HEK293 (cell line): ENCODE measurements at regions not wholly inside any gene's neighbourhood (a gene's known extent, or its start where the extent isn't known, plus 50 kb on each side); places are given as distances from the start of the nearest gene placed in this dataset.
"Not testable (repeated sequence)": the region's sequence is repeated elsewhere in the genome, so short reads cannot be mapped to it uniquely, and the experiment has no call there.

ENCODE experiments used
- CTCF ChIP-seq: fragments of 450-650 bp; formaldehyde crosslinking; IDR thresholded peaks from 2 replicates; pipeline ENCODE4 v1.5.1; 2016; ENCODE audit warnings: missing biosample characterization, missing genetic modification characterization
- ELK4 ChIP-seq: IDR thresholded peaks from 2 replicates; pipeline ENCODE4 v1.6.1; 2011; ENCODE audit warnings: mild to moderate bottlenecking, low read depth, low read length, borderline replicate concordance
- RBAK ChIP-seq: fragments of 450-650 bp; formaldehyde crosslinking; IDR thresholded peaks from 2 replicates; pipeline ENCODE4 v1.5.1; 2016; ENCODE audit warnings: missing biosample characterization, missing genetic modification characterization
- SP2 ChIP-seq: fragments of 450-650 bp; formaldehyde crosslinking; IDR thresholded peaks from 2 replicates; pipeline ENCODE4 v1.5.1; 2016; ENCODE audit warnings: missing biosample characterization, missing genetic modification characterization
- WT1 ChIP-seq: fragments of 450-650 bp; formaldehyde crosslinking; IDR thresholded peaks from 2 replicates; pipeline ENCODE4 v1.5.1; 2016; ENCODE audit warnings: missing biosample characterization, missing genetic modification characterization
- ZFHX2 ChIP-seq: fragments of 450-650 bp; formaldehyde crosslinking; conservative IDR thresholded peaks from 2 replicates; pipeline ENCODE4 v1.5.1; 2016; ENCODE audit warnings: missing biosample characterization, missing genetic modification characterization
- ZNF138 ChIP-seq: fragments of 450-650 bp; formaldehyde crosslinking; IDR thresholded peaks from 2 replicates; pipeline ENCODE4 v1.5.1; 2016; ENCODE audit warnings: missing biosample characterization, missing genetic modification characterization, borderline replicate concordance
- ZNF174 ChIP-seq: fragments of 450-650 bp; formaldehyde crosslinking; IDR thresholded peaks from 2 replicates; pipeline ENCODE4 v1.5.0; 2017; ENCODE audit warnings: missing biosample characterization, mild to moderate bottlenecking, missing genetic modification characterization
- ZNF544 ChIP-seq: fragments of 450-650 bp; formaldehyde crosslinking; IDR thresholded peaks from 2 replicates; pipeline ENCODE4 v1.5.0; 2017; ENCODE audit warnings: missing biosample characterization, missing genetic modification characterization
- TF ChIP-seq, protein P1 (sequence below): fragments of 450-650 bp; formaldehyde crosslinking; IDR thresholded peaks from 2 replicates; pipeline ENCODE4 v1.5.1; 2017; ENCODE audit warnings: missing biosample characterization, missing genetic modification characterization
- TF ChIP-seq, protein P2 (sequence below): fragments of 450-650 bp; formaldehyde crosslinking; conservative IDR thresholded peaks from 2 replicates; pipeline ENCODE4 v1.5.1; 2016; ENCODE audit warnings: low read depth, missing biosample characterization, missing genetic modification characterization

- TF ChIP-seq, protein P1, sequence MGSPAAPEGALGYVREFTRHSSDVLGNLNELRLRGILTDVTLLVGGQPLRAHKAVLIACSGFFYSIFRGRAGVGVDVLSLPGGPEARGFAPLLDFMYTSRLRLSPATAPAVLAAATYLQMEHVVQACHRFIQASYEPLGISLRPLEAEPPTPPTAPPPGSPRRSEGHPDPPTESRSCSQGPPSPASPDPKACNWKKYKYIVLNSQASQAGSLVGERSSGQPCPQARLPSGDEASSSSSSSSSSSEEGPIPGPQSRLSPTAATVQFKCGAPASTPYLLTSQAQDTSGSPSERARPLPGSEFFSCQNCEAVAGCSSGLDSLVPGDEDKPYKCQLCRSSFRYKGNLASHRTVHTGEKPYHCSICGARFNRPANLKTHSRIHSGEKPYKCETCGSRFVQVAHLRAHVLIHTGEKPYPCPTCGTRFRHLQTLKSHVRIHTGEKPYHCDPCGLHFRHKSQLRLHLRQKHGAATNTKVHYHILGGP (tag by site-specific recombination), result not testable (repeated sequence)
- TF ChIP-seq ZNF138; CTCF; ZFHX2; WT1 (tag by site-specific recombination); ZNF174 (tag by site-specific recombination); SP2; ELK4; RBAK (tag by site-specific recombination); ZNF544 (tag by site-specific recombination): not testable (repeated sequence)
- TF ChIP-seq, protein P2, sequence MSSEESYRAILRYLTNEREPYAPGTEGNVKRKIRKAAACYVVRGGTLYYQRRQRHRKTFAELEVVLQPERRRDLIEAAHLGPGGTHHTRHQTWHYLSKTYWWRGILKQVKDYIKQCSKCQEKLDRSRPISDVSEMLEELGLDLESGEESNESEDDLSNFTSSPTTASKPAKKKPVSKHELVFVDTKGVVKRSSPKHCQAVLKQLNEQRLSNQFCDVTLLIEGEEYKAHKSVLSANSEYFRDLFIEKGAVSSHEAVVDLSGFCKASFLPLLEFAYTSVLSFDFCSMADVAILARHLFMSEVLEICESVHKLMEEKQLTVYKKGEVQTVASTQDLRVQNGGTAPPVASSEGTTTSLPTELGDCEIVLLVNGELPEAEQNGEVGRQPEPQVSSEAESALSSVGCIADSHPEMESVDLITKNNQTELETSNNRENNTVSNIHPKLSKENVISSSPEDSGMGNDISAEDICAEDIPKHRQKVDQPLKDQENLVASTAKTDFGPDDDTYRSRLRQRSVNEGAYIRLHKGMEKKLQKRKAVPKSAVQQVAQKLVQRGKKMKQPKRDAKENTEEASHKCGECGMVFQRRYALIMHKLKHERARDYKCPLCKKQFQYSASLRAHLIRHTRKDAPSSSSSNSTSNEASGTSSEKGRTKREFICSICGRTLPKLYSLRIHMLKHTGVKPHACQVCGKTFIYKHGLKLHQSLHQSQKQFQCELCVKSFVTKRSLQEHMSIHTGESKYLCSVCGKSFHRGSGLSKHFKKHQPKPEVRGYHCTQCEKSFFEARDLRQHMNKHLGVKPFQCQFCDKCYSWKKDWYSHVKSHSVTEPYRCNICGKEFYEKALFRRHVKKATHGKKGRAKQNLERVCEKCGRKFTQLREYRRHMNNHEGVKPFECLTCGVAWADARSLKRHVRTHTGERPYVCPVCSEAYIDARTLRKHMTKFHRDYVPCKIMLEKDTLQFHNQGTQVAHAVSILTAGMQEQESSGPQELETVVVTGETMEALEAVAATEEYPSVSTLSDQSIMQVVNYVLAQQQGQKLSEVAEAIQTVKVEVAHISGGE (tag by site-specific recombination), result not testable (repeated sequence)
These were observed 135.1 kb downstream of the FOXD4L6 start for GRCh38 chr9:40993375-40993774.
